Heart right ventricle (tissue), 16 donors: ENCODE measurements at regions not wholly inside any gene's neighbourhood (a gene's known extent, or its start where the extent isn't known, plus 50 kb on each side); places are given as distances from the start of the nearest gene placed in this dataset.

Source experiments
- ATAC-seq, 8 donors: fragments of 200-7000 bp; cut with Tn5 transposase; one replicate each; pipeline ENCODE4 v1.9.1; 2020; ENCODE audit warnings: mild to moderate bottlenecking in 8 of 8, moderate library complexity in 8 of 8, moderate number of reproducible peaks in 1 of 8
- DNase-seq, 2 donors: peaks; one replicate each; pipeline ENCODE4 v3.0.0-alpha.2; 2020
- H3K27ac ChIP-seq, 10 donors: fragments of 200-600 bp; sonication (generic) in 2 of 10; one replicate each; pipeline versions ENCODE4 v1.5.0 to v1.8.0; 2020 to 2022; ENCODE audit warnings: mild to moderate bottlenecking in 3 of 10
- H3K27me3 ChIP-seq, 7 donors: fragments of 200-600 bp; one replicate each; pipeline ENCODE4 v1.8.0; 2021 to 2022; ENCODE audit warnings: mild to moderate bottlenecking in 2 of 7
- H3K36me3 ChIP-seq, 9 donors: fragments of 200-600 bp; sonication (generic) in 1 of 9; one replicate each; pipeline versions ENCODE4 v1.5.0 to v1.8.0; 2020 to 2022; ENCODE audit warnings: mild to moderate bottlenecking in 2 of 9
- H3K4me1 ChIP-seq, 9 donors: fragments of 200-600 bp; sonication (generic) in 1 of 9; one replicate each; pipeline versions ENCODE4 v1.5.0 to v1.8.0; 2020 to 2022; ENCODE audit warnings: mild to moderate bottlenecking in 4 of 9
- H3K4me3 ChIP-seq, 10 donors: fragments of 200-600 bp; sonication (generic) in 2 of 10; one replicate each; pipeline versions ENCODE4 v1.5.0 to v1.8.0; 2020 to 2022; ENCODE audit warnings: mild to moderate bottlenecking in 7 of 10, moderate library complexity in 2 of 10
- H3K9me3 ChIP-seq, 11 donors: fragments of 200-600 bp in 10 of 11; sonication (generic) in 2 of 11; one replicate each; pipeline versions ENCODE4 v1.5.0 to v1.8.0; 2013 to 2022; ENCODE audit warnings: mild to moderate bottlenecking in 2 of 11, control low read depth in 1 of 11, moderate library complexity in 1 of 11
- WGBS, 2 donors: extraction: QIAGEN DNeasy Blood & Tissue Kit; methylation state at CpG; one replicate each; pipeline ENCODE4 v1.1.7; 2013; ENCODE audit warnings: inconsistent platforms in 1 of 2; 5-methylcytosine and 5-hydroxymethylcytosine counted together
- intact Hi-C, 10 donors: fragments of 100-400 bp; cut with DNase I; formaldehyde crosslinking; loops; one replicate each; pipeline versions ENCODE4 v1.11.1 to v1.14.2; 2022
- TF ChIP-seq, protein P1 (sequence below), 9 donors: fragments of 200-600 bp; sonication (generic) in 2 of 9; IDR thresholded peaks; one replicate each; pipeline versions ENCODE4 v1.5.0 to v1.8.0; 2021 to 2022; ENCODE audit warnings: antibody characterized with exemption in 9 of 9, mild to moderate bottlenecking in 5 of 9, moderate library complexity in 1 of 9
- donor health status: Arrhythmogenic right ventricular cardiomyopathy.
- donor health status: ischemic (EF 13 %, LVEDD 7.1; RV severe dilation, severe dysfunction).
- donor health status: healthy with polysubstance abuse.
- donor health status: DM: no; HTN: yes; CAD: no.
- donor health status: DM: no; HTN: no; CAD: no.
- donor health status: ischemic (EF 25% LVEDD 6.9; RV normal size, moderate dysfunction).
- donor health status: ischemic (EF 25% LVEDD 5.7; RV mildly dilated, moderate dysfunction).
- donor health status: healthy.
- donor health status: DM: yes; HTN: yes; CAD: no.
- donor health status: Ischemic cardiomyopathy.
- donor health status: ischemic (EF 35%, LVEDD 5.7; RV mildly dilated, moderate dysfunction).
- donor health status: nonischemic (EF 11% LVEDD 7.7; RV severe dilation, severe dysfunction).
- donor health status: DM: yes; HTN: yes; CAD: no.
- donor health status: PGD.
- donor health status: ischemic (EF 29% LVEDD 5.4; RV normal size, mild dysfunction).
- donor health status: nonischemic (EF 23%, LVEDD 6.1; RV moderate dilation, normal function).

- intact Hi-C loops: no loop called here
- no peak overlapping the region for H3K27ac ChIP-seq
- TF ChIP-seq, protein P1, sequence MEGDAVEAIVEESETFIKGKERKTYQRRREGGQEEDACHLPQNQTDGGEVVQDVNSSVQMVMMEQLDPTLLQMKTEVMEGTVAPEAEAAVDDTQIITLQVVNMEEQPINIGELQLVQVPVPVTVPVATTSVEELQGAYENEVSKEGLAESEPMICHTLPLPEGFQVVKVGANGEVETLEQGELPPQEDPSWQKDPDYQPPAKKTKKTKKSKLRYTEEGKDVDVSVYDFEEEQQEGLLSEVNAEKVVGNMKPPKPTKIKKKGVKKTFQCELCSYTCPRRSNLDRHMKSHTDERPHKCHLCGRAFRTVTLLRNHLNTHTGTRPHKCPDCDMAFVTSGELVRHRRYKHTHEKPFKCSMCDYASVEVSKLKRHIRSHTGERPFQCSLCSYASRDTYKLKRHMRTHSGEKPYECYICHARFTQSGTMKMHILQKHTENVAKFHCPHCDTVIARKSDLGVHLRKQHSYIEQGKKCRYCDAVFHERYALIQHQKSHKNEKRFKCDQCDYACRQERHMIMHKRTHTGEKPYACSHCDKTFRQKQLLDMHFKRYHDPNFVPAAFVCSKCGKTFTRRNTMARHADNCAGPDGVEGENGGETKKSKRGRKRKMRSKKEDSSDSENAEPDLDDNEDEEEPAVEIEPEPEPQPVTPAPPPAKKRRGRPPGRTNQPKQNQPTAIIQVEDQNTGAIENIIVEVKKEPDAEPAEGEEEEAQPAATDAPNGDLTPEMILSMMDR (IDR thresholded peaks at IDR 0.05): no peak
- no peaks in the 10 kb centered on the region for H3K9me3 ChIP-seq
- H3K4me3 ChIP-seq: no peak overlapping the region
- ATAC-seq (no peak), DNase-seq (no peak)
- H3K36me3 ChIP-seq: no peaks in the 10 kb centered on the region
- 81 to 89% methylated on average over 3 of the region's 3 CpGs for WGBS, 2 donors
- no peaks in the 10 kb centered on the region for H3K4me1 ChIP-seq
- H3K27me3 ChIP-seq: no peaks in the 10 kb centered on the region
Observed at GRCh38 chr2:129091620-129092019, 773.0 kb upstream of the HS6ST1 start.

DNA sequence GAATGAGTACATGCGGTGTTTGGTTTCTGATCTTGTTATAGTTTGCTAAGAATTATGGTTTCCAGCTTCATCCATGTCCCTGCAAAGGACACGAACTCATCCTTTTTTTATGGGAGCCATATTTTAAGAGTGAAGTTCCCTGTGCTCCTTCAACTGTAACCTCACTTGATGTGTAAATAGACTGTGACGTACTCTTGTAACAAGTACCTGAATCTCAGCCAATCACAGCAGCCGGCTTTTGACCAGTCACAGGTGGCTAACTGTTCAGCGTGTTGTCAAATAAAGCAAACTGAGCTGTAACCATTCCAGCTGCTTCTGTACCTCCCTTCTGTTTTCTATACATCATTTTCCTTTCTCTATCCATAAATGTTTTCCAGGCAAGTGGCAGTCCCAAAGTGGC is 774.3 kb upstream of the HS6ST1 start:
- no peak for DNase-seq
- TF ChIP-seq, protein P1 (IDR thresholded peaks at IDR 0.05): no peak
- 87 to 94% methylated on average over 5 of the region's 5 CpGs for WGBS, 2 donors
- no peaks in the 10 kb centered on the region for H3K4me1 ChIP-seq
- H3K27me3 ChIP-seq: no peaks in the 10 kb centered on the region
- no peak overlapping the region for H3K4me3 ChIP-seq
- no peaks in the 10 kb centered on the region for H3K36me3 ChIP-seq
- intact Hi-C loops: no loop called here
- H3K27ac ChIP-seq: no peak overlapping the region
- ATAC-seq: no peak
- H3K9me3 ChIP-seq: no peaks in the 10 kb centered on the region

GRCh38 chr2:129101186-129101585 is 782.5 kb upstream of the HS6ST1 start:
- ATAC-seq (no peak), DNase-seq (no peak)
- intact Hi-C loops: no loop called here
- Histone ChIP-seq H3K4me1 (no peaks in the 10 kb centered on the region), H3K36me3 (no peaks in the 10 kb centered on the region), H3K4me3 (no peak overlapping the region), H3K27me3 (peaks cover 0 to 9% (median 0%) of the 10 kb centered on the region in 7 donors), H3K9me3 (no peaks in the 10 kb centered on the region), H3K27ac (no peak overlapping the region)
- WGBS, 2 donors: 75 to 81% methylated on average over 2 of the region's 2 CpGs
- TF ChIP-seq, protein P1 (IDR thresholded peaks at IDR 0.05): no peak

DNA sequence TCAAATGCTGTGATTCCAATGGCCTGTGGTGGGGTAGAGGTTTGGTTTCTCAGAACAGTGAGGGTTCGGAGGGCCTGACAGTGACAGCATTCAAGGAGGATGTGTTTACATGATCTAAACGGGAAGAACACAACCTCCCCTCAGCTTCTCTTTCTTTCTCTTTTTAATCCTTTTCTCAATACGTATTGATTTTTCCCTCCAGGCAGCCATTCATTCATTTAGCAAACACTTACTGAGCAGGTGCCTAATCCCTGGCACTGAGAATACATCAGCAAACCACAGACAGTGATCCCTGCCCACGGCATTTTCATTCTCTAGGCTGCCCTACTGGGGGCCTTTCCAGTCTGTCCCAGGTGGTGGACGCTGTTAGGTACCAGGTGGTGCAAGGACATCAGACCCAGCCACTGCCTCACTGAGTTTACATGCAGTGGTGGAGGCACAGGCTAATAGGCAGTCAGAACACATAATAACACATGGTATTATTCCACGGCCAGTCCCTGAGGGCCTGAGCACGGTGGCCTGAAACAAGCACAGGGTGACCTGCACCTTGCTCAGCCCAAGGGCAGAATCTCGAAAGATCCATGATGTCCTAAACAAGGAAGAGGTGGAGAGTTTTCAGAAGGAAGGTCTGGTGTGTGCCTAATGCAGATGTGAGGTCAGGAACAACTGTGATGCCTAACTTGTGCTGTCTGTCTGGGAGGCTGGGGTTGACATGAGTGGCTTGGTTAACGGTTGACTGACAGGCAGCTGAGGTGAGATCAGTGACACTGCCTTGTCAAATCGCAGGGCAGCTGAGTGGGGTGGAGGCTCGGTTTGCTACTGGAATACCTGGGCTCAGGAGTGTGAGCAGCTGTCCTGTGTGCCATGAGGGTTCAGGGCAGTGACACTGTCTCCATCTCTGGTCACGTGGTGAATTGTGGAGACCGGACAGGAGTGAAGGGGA is 785.5 kb upstream of the HS6ST1 start:
- Histone ChIP-seq H3K27ac (no peak overlapping the region), H3K36me3 (no peaks in the 10 kb centered on the region), H3K9me3 (no peaks in the 10 kb centered on the region), H3K27me3 (peaks cover 0 to 9% (median 0%) of the 10 kb centered on the region in 7 donors), H3K4me1 (no peaks in the 10 kb centered on the region), H3K4me3 (no peak overlapping the region)
- TF ChIP-seq, protein P1 (IDR thresholded peaks at IDR 0.05): no peak
- 85 to 88% methylated on average over 13 of the region's 13 CpGs for WGBS, 2 donors
- no peak for DNase-seq
- no peak for ATAC-seq
- intact Hi-C loops: no loop called here
